B cell (primary cell): ENCODE measurements at regions not wholly inside any gene's neighbourhood (a gene's known extent, or its start where the extent isn't known, plus 50 kb on each side); places are given as distances from the start of the nearest gene placed in this dataset.

Source experiments
- ATAC-seq: fragments of 200-7000 bp; cut with Tn5 transposase; one replicate; pipeline ENCODE4 v1.10.0; 2021; ENCODE audit warnings: low read depth, mild to moderate bottlenecking, moderate number of reproducible peaks, moderate library complexity
- CTCF ChIA-PET: fragments of 350-600 bp; sonication (Branson Sonifier 250); formaldehyde crosslinking; loops from one replicate; lab custom pipeline; 2021; ENCODE audit warnings: antibody characterized with exemption, inconsistent platforms; lab: Charles Lee
- POLR2A ChIA-PET: fragments of 350-600 bp; sonication (Branson Sonifier 250); formaldehyde crosslinking; loops from one replicate; lab custom pipeline; 2021; ENCODE audit warnings: antibody characterized with exemption; lab: Charles Lee
- DNase-seq: peaks from one replicate; pipeline ENCODE4 v3.0.0; 2013
- H2AFZ ChIP-seq: 2 replicates; pipeline ENCODE4 v1.6.1; 2012; ENCODE audit warnings: mild to moderate bottlenecking, low read depth, low read length; ENCODE audit not compliant: insufficient read depth, poor library complexity, severe bottlenecking
- H3K27ac ChIP-seq, 2 donors: 1 replicate in 1 of 2; 2 replicates in 1 of 2; pipeline ENCODE4 v1.5.1; 2012 to 2013; ENCODE audit warnings: low read length in 2 of 2, mild to moderate bottlenecking in 2 of 2, moderate library complexity in 1 of 2
- H3K27me3 ChIP-seq, 4 experiments: fragments of 200-600 bp in 1 of 4; sonication (generic) in 1 of 4; replicated peaks in 1 of 4; 1 replicate in 2 of 4; 2 replicates in 2 of 4; pipeline versions ENCODE4 v1.6.1 to v1.7.0; 2013 to 2016; ENCODE audit warnings: low read length in 3 of 4, mild to moderate bottlenecking in 2 of 4, mixed read lengths in 1 of 4, moderate library complexity in 1 of 4; ENCODE audit not compliant: insufficient read depth in 4 of 4, control insufficient read depth in 3 of 4; ENCODE audit errors: control extremely low read depth in 1 of 4
- H3K36me3 ChIP-seq, 2 experiments: replicated peaks in 1 of 2; 1 replicate in 1 of 2; 2 replicates in 1 of 2; pipeline versions ENCODE4 v1.6.1 to v1.7.1; 2013; ENCODE audit warnings: low read length in 1 of 2; ENCODE audit not compliant: insufficient read depth in 2 of 2, control insufficient read depth in 1 of 2; ENCODE audit errors: control extremely low read depth in 1 of 2, extremely low read depth in 1 of 2
- H3K4me1 ChIP-seq, 2 donors: fragments of 200-600 bp in 1 of 2; sonication (generic) in 1 of 2; 1 replicate in 1 of 2; 2 replicates in 1 of 2; pipeline versions ENCODE4 v1.5.1 to v1.6.1; 2013 to 2017; ENCODE audit warnings: low read length in 2 of 2; ENCODE audit not compliant: control insufficient read depth in 2 of 2, insufficient read depth in 2 of 2
- H3K4me2 ChIP-seq: replicated peaks from 2 replicates; pipeline ENCODE3; 2012; ENCODE audit warnings: mild to moderate bottlenecking, low read depth, low read length; ENCODE audit not compliant: poor library complexity, severe bottlenecking
- H3K4me3 ChIP-seq, 5 experiments: fragments of 200-600 bp in 1 of 5; sonication (generic) in 1 of 5; 1 replicate in 3 of 5; 2 replicates in 2 of 5; pipeline versions ENCODE4 v1.5.1 to v1.7.0; 2011 to 2016; ENCODE audit warnings: low read length in 4 of 5, mild to moderate bottlenecking in 4 of 5, low read depth in 2 of 5, control low read depth in 1 of 5, moderate library complexity in 1 of 5; ENCODE audit not compliant: insufficient read depth in 1 of 5; ENCODE audit errors: control extremely low read depth in 1 of 5, extremely low read depth in 1 of 5
- H3K79me2 ChIP-seq: fragments of 200-600 bp; sonication (generic); one replicate; pipeline ENCODE4 v1.6.0; 2016; ENCODE audit warnings: low read length; ENCODE audit not compliant: control insufficient read depth, insufficient read depth
- H3K9ac ChIP-seq: fragments of 200-600 bp; sonication (generic); 2 replicates; pipeline ENCODE4 v1.6.1; 2017; ENCODE audit warnings: mild to moderate bottlenecking, low read length, moderate library complexity
- H3K9me3 ChIP-seq, 3 donors: one replicate each; pipeline versions ENCODE4 v1.6.1 to v1.7.1; 2013; ENCODE audit warnings: low read length in 2 of 3; ENCODE audit not compliant: control insufficient read depth in 2 of 3, insufficient read depth in 1 of 3; ENCODE audit errors: control extremely low read depth in 1 of 3
- H4K20me1 ChIP-seq: 2 replicates; pipeline ENCODE4 v1.6.0; 2012; ENCODE audit warnings: mild to moderate bottlenecking, low read length; ENCODE audit not compliant: insufficient read depth, control insufficient read depth, poor library complexity, severe bottlenecking
- H3K27ac Mint-ChIP-seq: one replicate; pipeline ENCODE4 v1.8.0; 2021; ENCODE audit warnings: mixed read lengths
- H3K27me3 Mint-ChIP-seq: one replicate; pipeline ENCODE4 v1.8.0; 2021; ENCODE audit warnings: mixed read lengths
- H3K4me1 Mint-ChIP-seq: one replicate; pipeline ENCODE4 v1.8.0; 2021; ENCODE audit warnings: mixed read lengths
- H3K4me3 Mint-ChIP-seq: one replicate; pipeline ENCODE4 v1.8.0; 2021; ENCODE audit warnings: mixed read lengths
- H3K9me3 Mint-ChIP-seq: one replicate; pipeline ENCODE4 v1.8.0; 2022; ENCODE audit warnings: mixed read lengths; ENCODE audit not compliant: insufficient read depth
- CTCF ChIP-seq: fragments of 200-600 bp; IDR thresholded peaks from one replicate; pipeline ENCODE4 v1.8.0; 2022; ENCODE audit warnings: antibody characterized with exemption, mild to moderate bottlenecking
- EZH2 ChIP-seq: IDR thresholded peaks from 2 replicates; pipeline ENCODE4 v1.6.1; 2012; ENCODE audit warnings: borderline replicate concordance, low read depth, mild to moderate bottlenecking, moderate library complexity, low read length; ENCODE audit not compliant: insufficient read depth, poor library complexity, severe bottlenecking
- WGBS: methylation state at CpG from one replicate; pipeline ENCODE4 v1.1.5; 2013; ENCODE audit warnings: missing lambda C conversion rate; ENCODE audit not compliant: insufficient coverage; 5-methylcytosine and 5-hydroxymethylcytosine counted together
- intact Hi-C: fragments of 100-400 bp; cut with micrococcal nuclease; formaldehyde crosslinking; loops from one replicate; pipeline ENCODE4 v1.10.0; 2022

- H3K9me3 Mint-ChIP-seq: no peaks in the 10 kb centered on the region
- POLR2A ChIA-PET: no interaction called here
- no peak overlapping the region for H2AFZ ChIP-seq
- no peak for TF ChIP-seq CTCF
- TF ChIP-seq EZH2: no peak
- H3K27ac ChIP-seq: no peak overlapping the region
- intact Hi-C loops: no loop called here
- no peaks in the 10 kb centered on the region for H3K9me3 ChIP-seq
- no peaks in the 10 kb centered on the region for H3K36me3 ChIP-seq
- H3K27ac Mint-ChIP-seq: no peak overlapping the region
- no peaks in the 10 kb centered on the region for H3K4me1 ChIP-seq
- CTCF ChIA-PET: no interaction called here
- no peaks in the 10 kb centered on the region for H3K27me3 ChIP-seq
- H3K79me2 ChIP-seq: no peaks in the 10 kb centered on the region
- H4K20me1 ChIP-seq: no peaks in the 10 kb centered on the region
- DNase-seq: no peak
- H3K4me1 Mint-ChIP-seq: no peaks in the 10 kb centered on the region
- no peaks in the 10 kb centered on the region for H3K27me3 Mint-ChIP-seq
- H3K4me3 ChIP-seq: no peak overlapping the region
- no peak for ATAC-seq
- H3K4me2 ChIP-seq: no peak overlapping the region
- H3K9ac ChIP-seq: no peak overlapping the region
- no peak overlapping the region for H3K4me3 Mint-ChIP-seq
- 89% methylated on average over 1 of the region's 3 CpGs for WGBS
Measured at GRCh38 chr10:8588135-8588534, 533.6 kb downstream of the GATA3 start.

- Mint-ChIP-seq H3K27me3 (no peaks in the 10 kb centered on the region), H3K4me1 (no peaks in the 10 kb centered on the region), H3K27ac (no peak overlapping the region), H3K4me3 (no peak overlapping the region), H3K9me3 (no peaks in the 10 kb centered on the region)
- no peaks in the 10 kb centered on the region for H3K9me3 ChIP-seq
- H3K4me3 ChIP-seq: no peak overlapping the region
- intact Hi-C loops: no loop called here
- H3K9ac ChIP-seq: no peak overlapping the region
- H2AFZ ChIP-seq: no peak overlapping the region
- H3K27me3 ChIP-seq: no peaks in the 10 kb centered on the region
- ChIA-PET POLR2A (no interaction called here), CTCF (no interaction called here)
- H3K36me3 ChIP-seq: no peaks in the 10 kb centered on the region
- H3K4me2 ChIP-seq: no peak overlapping the region
- no peak overlapping the region for H3K27ac ChIP-seq
- no peak for ATAC-seq
- H4K20me1 ChIP-seq: no peaks in the 10 kb centered on the region
- no peaks in the 10 kb centered on the region for H3K4me1 ChIP-seq
- DNase-seq: no peak
- no peak for TF ChIP-seq EZH2
- no peak for TF ChIP-seq CTCF
- H3K79me2 ChIP-seq: no peaks in the 10 kb centered on the region
Measured at GRCh38 chr10:8590518-8590917, 536.0 kb downstream of the GATA3 start.
